ENCODE measurements at regions not wholly inside any gene's neighbourhood (a gene's known extent, or its start where the extent isn't known, plus 50 kb on each side); places are given as distances from the start of the nearest gene placed in this dataset.

DNA sequence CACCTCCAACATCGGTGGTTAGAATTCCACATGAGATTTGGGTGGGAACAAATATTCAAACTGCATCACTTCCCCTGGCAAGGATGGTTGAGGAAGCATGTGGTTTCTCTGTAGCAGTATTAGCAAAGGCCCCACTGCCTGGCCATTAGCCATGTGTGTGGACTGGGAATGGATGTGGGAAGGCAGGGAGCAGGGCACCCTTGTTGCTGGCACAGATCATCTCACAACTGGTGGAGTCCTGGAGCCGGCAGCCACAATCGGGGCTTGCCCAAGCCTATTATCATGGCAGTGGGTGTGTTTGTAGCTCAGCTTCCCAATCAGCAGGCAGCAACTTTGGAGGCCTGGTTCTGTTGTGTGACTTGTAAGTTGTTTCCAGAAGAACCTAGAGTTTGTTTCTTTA, 391.9 kb downstream of the DLEU7 start:
- TF ChIP-seq GATA3 (IDR thresholded peaks at IDR 0.05; ENCODE audit: low read depth, low read length) (no peak), GATA2 (IDR thresholded peaks at IDR 0.05; ENCODE audit: low read depth, low read length) (no peak)

Measured in SH-SY5Y (cell line).